Astrocyte (in vitro differentiated cells and primary cell): ENCODE measurements at regions not wholly inside any gene's neighbourhood (a gene's known extent, or its start where the extent isn't known, plus 50 kb on each side); places are given as distances from the start of the nearest gene placed in this dataset.

ENCODE experiments used
- DNase-seq: peaks from one replicate; pipeline ENCODE4 v3.0.0-alpha.2; 2010; ENCODE audit warnings: low read depth
- FAIRE-seq: peaks from 2 replicates; lab custom pipeline; 2011; peaks lifted over from hg19 to GRCh38; lab: Jason Lieb, UNC
- H2AFZ ChIP-seq: 2 replicates; pipeline ENCODE4 v1.6.0; 2012; ENCODE audit warnings: low read depth, low read length, inconsistent platforms
- H3K27ac ChIP-seq: 2 replicates; pipeline ENCODE4 v1.5.1; 2011; ENCODE audit warnings: low read depth, low read length, inconsistent platforms
- H3K27me3 ChIP-seq: 2 replicates; pipeline ENCODE4 v1.6.0; 2011; ENCODE audit warnings: low read length, inconsistent platforms; ENCODE audit not compliant: insufficient read depth
- H3K36me3 ChIP-seq: 2 replicates; pipeline ENCODE4 v1.5.1; 2011; ENCODE audit warnings: low read length, inconsistent platforms; ENCODE audit not compliant: insufficient read depth
- H3K4me1 ChIP-seq: 2 replicates; pipeline ENCODE4 v1.5.1; 2011; ENCODE audit warnings: low read length, inconsistent platforms; ENCODE audit not compliant: insufficient read depth
- H3K4me2 ChIP-seq: 2 replicates; pipeline ENCODE4 v1.6.0; 2012; ENCODE audit warnings: low read length, inconsistent platforms
- H3K4me3 ChIP-seq: 2 replicates; pipeline ENCODE4 v1.5.1; 2011; ENCODE audit warnings: low read depth, mild to moderate bottlenecking, low read length, inconsistent platforms; ENCODE audit not compliant: insufficient read depth
- H3K79me2 ChIP-seq: 2 replicates; pipeline ENCODE4 v1.6.0; 2012; ENCODE audit warnings: mild to moderate bottlenecking, low read length, inconsistent platforms; ENCODE audit not compliant: insufficient read depth
- H3K9ac ChIP-seq: 2 replicates; pipeline ENCODE4 v1.6.0; 2012; ENCODE audit warnings: mild to moderate bottlenecking, low read length, inconsistent platforms
- H3K9me3 ChIP-seq: 2 replicates; pipeline ENCODE4 v1.5.1; 2012; ENCODE audit warnings: low read depth, mild to moderate bottlenecking, low read length, inconsistent platforms; ENCODE audit not compliant: insufficient read depth
- H4K20me1 ChIP-seq: 2 replicates; pipeline ENCODE4 v1.6.0; 2012; ENCODE audit warnings: low read length, inconsistent platforms; ENCODE audit not compliant: insufficient read depth
- H3K27ac Mint-ChIP-seq: one replicate; pipeline ENCODE4 v1.8.0; 2021; ENCODE audit warnings: mild to moderate bottlenecking, mixed read lengths; ENCODE audit not compliant: unreplicated experiment
- H3K27me3 Mint-ChIP-seq: one replicate; pipeline ENCODE4 v1.8.0; 2021; ENCODE audit warnings: low read depth, mixed read lengths; ENCODE audit not compliant: unreplicated experiment
- H3K36me3 Mint-ChIP-seq: one replicate; pipeline ENCODE4 v1.8.0; 2021; ENCODE audit warnings: low read depth, mixed read lengths; ENCODE audit not compliant: unreplicated experiment
- H3K4me1 Mint-ChIP-seq: one replicate; pipeline ENCODE4 v1.8.0; 2021; ENCODE audit warnings: low read depth, mixed read lengths; ENCODE audit not compliant: unreplicated experiment
- H3K4me3 Mint-ChIP-seq: one replicate; pipeline ENCODE4 v1.8.0; 2021; ENCODE audit warnings: mild to moderate bottlenecking, moderate library complexity, mixed read lengths; ENCODE audit not compliant: unreplicated experiment
- H3K9me3 Mint-ChIP-seq: one replicate; pipeline ENCODE4 v1.8.0; 2021; ENCODE audit warnings: mild to moderate bottlenecking, mixed read lengths; ENCODE audit not compliant: unreplicated experiment
- CTCF ChIP-seq: IDR thresholded peaks from 2 replicates; pipeline ENCODE4 v1.5.1; 2011; ENCODE audit warnings: low read depth, mild to moderate bottlenecking, inconsistent platforms, low read length, moderate library complexity; ENCODE audit not compliant: insufficient read depth
- EZH2 ChIP-seq: IDR thresholded peaks from 2 replicates; pipeline ENCODE4 v1.6.1; 2012; ENCODE audit warnings: mild to moderate bottlenecking, low read length, inconsistent platforms; ENCODE audit not compliant: insufficient read depth

- Histone ChIP-seq H3K9ac (no peak overlapping the region), H2AFZ (no peak overlapping the region), H3K27me3 (no peaks in the 10 kb centered on the region), H3K9me3 (no peaks in the 10 kb centered on the region), H3K4me1 (no peaks in the 10 kb centered on the region), H3K27ac (no peak overlapping the region), H4K20me1 (no peaks in the 10 kb centered on the region), H3K4me2 (no peak overlapping the region), H3K79me2 (no peaks in the 10 kb centered on the region), H3K36me3 (no peaks in the 10 kb centered on the region), H3K4me3 (no peak overlapping the region)
- DNase-seq (no peak), FAIRE-seq (no peak)
- Mint-ChIP-seq H3K27me3 (no peaks in the 10 kb centered on the region), H3K4me1 (peaks cover 17% of the 10 kb centered on the region), H3K36me3 (no peaks in the 10 kb centered on the region), H3K9me3 (no peaks in the 10 kb centered on the region), H3K27ac (no peak overlapping the region), H3K4me3 (no peak overlapping the region)
- TF ChIP-seq CTCF (no peak), EZH2 (no peak)
These were observed 173.1 kb upstream of the PITX2 start for GRCh38 chr4:110795971-110796370.

GRCh38 chr4:110797486-110797885 lies 174.6 kb upstream of the PITX2 start:
- DNase-seq (no peak), FAIRE-seq (no peak)
- H3K36me3 ChIP-seq: no peaks in the 10 kb centered on the region
- peaks cover 14% of the 10 kb centered on the region for H3K4me1 Mint-ChIP-seq
- H4K20me1 ChIP-seq: no peaks in the 10 kb centered on the region
- no peaks in the 10 kb centered on the region for H3K79me2 ChIP-seq
- TF ChIP-seq CTCF (no peak), EZH2 (no peak)
- no peaks in the 10 kb centered on the region for H3K27me3 Mint-ChIP-seq
- H3K27me3 ChIP-seq: no peaks in the 10 kb centered on the region
- no peak overlapping the region for H3K27ac ChIP-seq
- H3K9me3 ChIP-seq: no peaks in the 10 kb centered on the region
- H3K27ac Mint-ChIP-seq: no peak overlapping the region
- H3K9me3 Mint-ChIP-seq: no peaks in the 10 kb centered on the region
- H3K4me1 ChIP-seq: no peaks in the 10 kb centered on the region
- H3K36me3 Mint-ChIP-seq: no peaks in the 10 kb centered on the region
- H3K9ac ChIP-seq: no peak overlapping the region
- H3K4me3 Mint-ChIP-seq: no peak overlapping the region
- no peak overlapping the region for H2AFZ ChIP-seq
- no peak overlapping the region for H3K4me2 ChIP-seq
- no peak overlapping the region for H3K4me3 ChIP-seq

GRCh38 chr4:110798687-110799086 lies 175.8 kb upstream of the PITX2 start:
- TF ChIP-seq EZH2: no peak
- TF ChIP-seq CTCF: no peak
- no peaks in the 10 kb centered on the region for H3K4me1 ChIP-seq
- no peaks in the 10 kb centered on the region for H3K27me3 ChIP-seq
- no peak overlapping the region for H3K27ac ChIP-seq
- H3K4me2 ChIP-seq: no peak overlapping the region
- no peaks in the 10 kb centered on the region for H3K36me3 Mint-ChIP-seq
- FAIRE-seq: no peak
- no peak overlapping the region for H3K4me3 Mint-ChIP-seq
- no peak overlapping the region for H3K9ac ChIP-seq
- H3K4me1 Mint-ChIP-seq: peaks cover 6% of the 10 kb centered on the region
- no peaks in the 10 kb centered on the region for H3K36me3 ChIP-seq
- no peak overlapping the region for H2AFZ ChIP-seq
- H4K20me1 ChIP-seq: no peaks in the 10 kb centered on the region
- no peaks in the 10 kb centered on the region for H3K27me3 Mint-ChIP-seq
- H3K79me2 ChIP-seq: no peaks in the 10 kb centered on the region
- H3K27ac Mint-ChIP-seq: no peak overlapping the region
- no peak for DNase-seq
- no peaks in the 10 kb centered on the region for H3K9me3 ChIP-seq
- no peak overlapping the region for H3K4me3 ChIP-seq
- H3K9me3 Mint-ChIP-seq: no peaks in the 10 kb centered on the region
